WTC11 (cell line): ENCODE measurements at regions not wholly inside any gene's neighbourhood (a gene's known extent, or its start where the extent isn't known, plus 50 kb on each side); places are given as distances from the start of the nearest gene placed in this dataset.

Experiments
- ATAC-seq: fragments of 200-7000 bp; cut with Tn5 transposase; 2 replicates; pipeline ENCODE4 v1.10.0; 2021; ENCODE audit warnings: mild to moderate bottlenecking, moderate library complexity
- CTCF ChIA-PET: fragments of 300-600 bp; sonication (Branson Sonifier 250); formaldehyde crosslinking; loops from one replicate; lab custom pipeline; 2021; ENCODE audit warnings: antibody characterized with exemption; lab: Charles Lee
- POLR2A ChIA-PET: fragments of 350-600 bp; sonication (Branson Sonifier 250); formaldehyde crosslinking; loops from one replicate; lab custom pipeline; 2021; ENCODE audit warnings: antibody characterized with exemption; lab: Charles Lee
- DNase-seq: peaks from one replicate; pipeline ENCODE4 v3.0.0; 2021; ENCODE audit warnings: low spot score
- H3K27ac Mint-ChIP-seq: 2 replicates; pipeline ENCODE4 v1.8.0; 2021; ENCODE audit warnings: mixed read lengths
- H3K27me3 Mint-ChIP-seq: 2 replicates; pipeline ENCODE4 v1.8.0; 2021; ENCODE audit warnings: low read depth, mild to moderate bottlenecking, moderate library complexity, mixed read lengths
- H3K36me3 Mint-ChIP-seq: 2 replicates; pipeline ENCODE4 v1.8.0; 2021; ENCODE audit warnings: mixed read lengths
- H3K4me1 Mint-ChIP-seq: 2 replicates; pipeline ENCODE4 v1.8.0; 2022; ENCODE audit warnings: mixed read lengths
- H3K4me3 Mint-ChIP-seq: 2 replicates; pipeline ENCODE4 v1.8.0; 2021; ENCODE audit warnings: mild to moderate bottlenecking, moderate library complexity, mixed read lengths
- H3K9me3 Mint-ChIP-seq: 2 replicates; pipeline ENCODE4 v1.8.0; 2021; ENCODE audit warnings: mixed read lengths
- ARID4B ChIP-seq: sonication (generic); formaldehyde crosslinking; IDR thresholded peaks from 2 replicates; pipeline ENCODE4 v1.8.0; 2023; ENCODE audit warnings: missing genetic modification reagents, mild to moderate bottlenecking, borderline replicate concordance
- ATF2 ChIP-seq: sonication (generic); formaldehyde crosslinking; IDR thresholded peaks from 2 replicates; pipeline ENCODE4 v1.8.1; 2022; ENCODE audit warnings: low read depth, missing genetic modification reagents, borderline replicate concordance
- CREB1 ChIP-seq: sonication (generic); formaldehyde crosslinking; IDR thresholded peaks from 2 replicates; pipeline ENCODE4 v1.8.0; 2023; ENCODE audit warnings: mild to moderate bottlenecking, missing genetic modification reagents
- ELF4 ChIP-seq: sonication (generic); formaldehyde crosslinking; IDR thresholded peaks from 2 replicates; pipeline ENCODE4 v1.8.1; 2022; ENCODE audit warnings: low read depth, mild to moderate bottlenecking, moderate library complexity, missing genetic modification reagents
- HMGA2 ChIP-seq: fragments of 250-450 bp; sonication (Bioruptor Pico); IDR thresholded peaks from 2 replicates; pipeline ENCODE4 v1.4.0; 2021; ENCODE audit warnings: mild to moderate bottlenecking, moderate library complexity
- IRF2 ChIP-seq: sonication (generic); formaldehyde crosslinking; IDR thresholded peaks from 2 replicates; pipeline ENCODE4 v1.8.0; 2022; ENCODE audit warnings: low read depth, missing genetic modification reagents, borderline replicate concordance
- JUN ChIP-seq: sonication (generic); formaldehyde crosslinking; IDR thresholded peaks from 2 replicates; pipeline ENCODE4 v1.8.0; 2023; ENCODE audit warnings: mild to moderate bottlenecking, missing genetic modification reagents
- KAT7 ChIP-seq: sonication (generic); formaldehyde crosslinking; IDR thresholded peaks from 2 replicates; pipeline ENCODE4 v1.8.1; 2023; ENCODE audit warnings: missing genetic modification reagents, mild to moderate bottlenecking, borderline replicate concordance
- NR2C2 ChIP-seq: sonication (generic); formaldehyde crosslinking; IDR thresholded peaks from 2 replicates; pipeline ENCODE4 v1.8.0; 2022; ENCODE audit warnings: mild to moderate bottlenecking, missing genetic modification reagents
- NR3C1 ChIP-seq: sonication (generic); formaldehyde crosslinking; conservative IDR thresholded peaks from 2 replicates; pipeline ENCODE4 v1.8.1; 2023; ENCODE audit warnings: low read depth, mild to moderate bottlenecking, missing genetic modification reagents
- SMAD3 ChIP-seq: sonication (generic); formaldehyde crosslinking; IDR thresholded peaks from 2 replicates; pipeline ENCODE4 v1.8.0; 2022; ENCODE audit warnings: missing genetic modification reagents, mild to moderate bottlenecking, borderline replicate concordance
- SOX15 ChIP-seq: fragments of 250-450 bp; sonication (Bioruptor Pico); IDR thresholded peaks from 2 replicates; pipeline ENCODE4 v1.9.0; 2021; ENCODE audit warnings: mild to moderate bottlenecking
- STAT6 ChIP-seq: sonication (generic); formaldehyde crosslinking; conservative IDR thresholded peaks from 2 replicates; pipeline ENCODE4 v1.8.1; 2023; ENCODE audit warnings: mild to moderate bottlenecking, low read depth, missing genetic modification reagents, moderate library complexity
- TCF7 ChIP-seq: sonication (generic); formaldehyde crosslinking; IDR thresholded peaks from 2 replicates; pipeline ENCODE4 v1.8.0; 2022; ENCODE audit warnings: mild to moderate bottlenecking, low read depth, missing genetic modification reagents, moderate library complexity
- USF1 ChIP-seq: sonication (generic); formaldehyde crosslinking; IDR thresholded peaks from 2 replicates; pipeline ENCODE4 v1.8.0; 2022; ENCODE audit warnings: mild to moderate bottlenecking, missing genetic modification reagents
- ZNF396 ChIP-seq: fragments of 250-450 bp; sonication (Bioruptor Pico); IDR thresholded peaks from 2 replicates; pipeline ENCODE4 v1.8.0; 2021; ENCODE audit warnings: mild to moderate bottlenecking, moderate library complexity, borderline replicate concordance
- ZNF671 ChIP-seq: fragments of 250-450 bp; sonication (Bioruptor Pico); IDR thresholded peaks from 2 replicates; pipeline ENCODE4 v1.8.0; 2021; ENCODE audit warnings: mild to moderate bottlenecking

- no peak for TF ChIP-seq STAT6 (CRISPR knock-in tag)
- TF ChIP-seq, all 79 proteins: peak for 0
These were observed 63.9 kb upstream of the FAT1 start (continued) for GRCh38 chr4:186787536-186787935.

- POLR2A ChIA-PET: no interaction called here
- H3K36me3 Mint-ChIP-seq: peaks cover 3% of the 10 kb centered on the region; the same call in 1 of the 2 replicates
- H3K9me3 Mint-ChIP-seq: peaks cover 16% of the 10 kb centered on the region
These were observed 66.0 kb upstream of the FAT1 start for GRCh38 chr4:186789651-186790050.

GRCh38 chr4:186790630-186791029, 67.0 kb upstream of the FAT1 start:
- H3K4me3 Mint-ChIP-seq: no peak overlapping the region
- peaks cover 3% of the 10 kb centered on the region; the same call in 1 of the 2 replicates for H3K36me3 Mint-ChIP-seq
- POLR2A ChIA-PET: no interaction called here
- H3K27me3 Mint-ChIP-seq: no peaks in the 10 kb centered on the region
- CTCF ChIA-PET: no interaction called here
- ATAC-seq (no peak), DNase-seq (no peak)
- no peak overlapping the region for H3K27ac Mint-ChIP-seq
- H3K4me1 Mint-ChIP-seq: no peaks in the 10 kb centered on the region
- peaks cover 16% of the 10 kb centered on the region for H3K9me3 Mint-ChIP-seq
- no peak for TF ChIP-seq KAT7
- no peak for TF ChIP-seq ARID4B (CRISPR knock-in tag)
- no peak for TF ChIP-seq NR2C2 (CRISPR knock-in tag)
- TF ChIP-seq ZNF396 (CRISPR knock-in tag): no peak

More at GRCh38 chr4:186789651-186790050, 66.0 kb upstream of the FAT1 start:
- CTCF ChIA-PET: no interaction called here
- no peak overlapping the region for H3K27ac Mint-ChIP-seq
- no peak for ATAC-seq
- TF ChIP-seq TCF7 (CRISPR knock-in tag) (no peak), ATF2 (no peak), CREB1 (CRISPR knock-in tag) (no peak), SOX15 (no peak), JUN (CRISPR knock-in tag) (no peak), SMAD3 (no peak), HMGA2 (CRISPR knock-in tag) (no peak), NR3C1 (CRISPR knock-in tag) (no peak), IRF2 (CRISPR knock-in tag) (no peak), ZNF671 (CRISPR knock-in tag) (no peak), ELF4 (CRISPR knock-in tag) (no peak), ZNF396 (CRISPR knock-in tag) (no peak), USF1 (no peak), STAT6 (CRISPR knock-in tag) (no peak)
- no peak for DNase-seq
- H3K4me1 Mint-ChIP-seq: no peaks in the 10 kb centered on the region
- H3K27me3 Mint-ChIP-seq: no peaks in the 10 kb centered on the region
- H3K4me3 Mint-ChIP-seq: no peak overlapping the region
